ENCODE measurements at regions not wholly inside any gene's neighbourhood (a gene's known extent, or its start where the extent isn't known, plus 50 kb on each side); places are given as distances from the start of the nearest gene placed in this dataset.

DNA sequence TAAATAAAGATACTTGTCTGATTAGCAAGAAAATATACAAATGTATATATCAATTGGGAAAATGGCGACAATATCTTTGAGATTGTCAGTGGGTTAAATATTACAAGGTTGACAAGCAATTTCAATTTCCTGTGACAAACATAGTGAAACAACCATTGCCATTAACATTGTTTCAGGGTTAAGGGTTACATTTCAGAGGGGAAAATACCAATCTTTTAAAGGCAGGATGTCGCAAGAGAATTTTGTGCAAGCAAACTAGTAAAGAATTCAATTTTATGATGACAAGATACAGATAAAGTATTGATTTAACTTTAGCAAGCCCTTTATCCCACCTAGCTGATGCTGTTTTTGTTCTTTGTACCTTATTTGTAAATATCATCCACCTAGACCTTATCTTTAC lies 305.8 kb upstream of the GRIA3 start:
- no peak for TF ChIP-seq TAF1 (IDR thresholded peaks at IDR 0.05; ENCODE audit: borderline replicate concordance, insufficient read depth, low read length)
- no peak for TF ChIP-seq SIN3A (IDR thresholded peaks at IDR 0.05; ENCODE audit: borderline replicate concordance, insufficient read depth, low read length)
- TF ChIP-seq, protein P1, sequence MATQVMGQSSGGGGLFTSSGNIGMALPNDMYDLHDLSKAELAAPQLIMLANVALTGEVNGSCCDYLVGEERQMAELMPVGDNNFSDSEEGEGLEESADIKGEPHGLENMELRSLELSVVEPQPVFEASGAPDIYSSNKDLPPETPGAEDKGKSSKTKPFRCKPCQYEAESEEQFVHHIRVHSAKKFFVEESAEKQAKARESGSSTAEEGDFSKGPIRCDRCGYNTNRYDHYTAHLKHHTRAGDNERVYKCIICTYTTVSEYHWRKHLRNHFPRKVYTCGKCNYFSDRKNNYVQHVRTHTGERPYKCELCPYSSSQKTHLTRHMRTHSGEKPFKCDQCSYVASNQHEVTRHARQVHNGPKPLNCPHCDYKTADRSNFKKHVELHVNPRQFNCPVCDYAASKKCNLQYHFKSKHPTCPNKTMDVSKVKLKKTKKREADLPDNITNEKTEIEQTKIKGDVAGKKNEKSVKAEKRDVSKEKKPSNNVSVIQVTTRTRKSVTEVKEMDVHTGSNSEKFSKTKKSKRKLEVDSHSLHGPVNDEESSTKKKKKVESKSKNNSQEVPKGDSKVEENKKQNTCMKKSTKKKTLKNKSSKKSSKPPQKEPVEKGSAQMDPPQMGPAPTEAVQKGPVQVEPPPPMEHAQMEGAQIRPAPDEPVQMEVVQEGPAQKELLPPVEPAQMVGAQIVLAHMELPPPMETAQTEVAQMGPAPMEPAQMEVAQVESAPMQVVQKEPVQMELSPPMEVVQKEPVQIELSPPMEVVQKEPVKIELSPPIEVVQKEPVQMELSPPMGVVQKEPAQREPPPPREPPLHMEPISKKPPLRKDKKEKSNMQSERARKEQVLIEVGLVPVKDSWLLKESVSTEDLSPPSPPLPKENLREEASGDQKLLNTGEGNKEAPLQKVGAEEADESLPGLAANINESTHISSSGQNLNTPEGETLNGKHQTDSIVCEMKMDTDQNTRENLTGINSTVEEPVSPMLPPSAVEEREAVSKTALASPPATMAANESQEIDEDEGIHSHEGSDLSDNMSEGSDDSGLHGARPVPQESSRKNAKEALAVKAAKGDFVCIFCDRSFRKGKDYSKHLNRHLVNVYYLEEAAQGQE (IDR thresholded peaks at IDR 0.05; ENCODE audit: insufficient read depth in 1 of 2, low read depth in 2 of 2, low read length in 2 of 2) = no peak
- no peak for TF ChIP-seq POLR2AphosphoS5 (IDR thresholded peaks at IDR 0.05; ENCODE audit: low read depth, low read length)
- no peak for TF ChIP-seq FOXP2 (optimal IDR thresholded peaks at IDR 0.05; ENCODE audit: borderline replicate concordance, extremely low read depth, extremely low read length, insufficient read depth)

DNA sequence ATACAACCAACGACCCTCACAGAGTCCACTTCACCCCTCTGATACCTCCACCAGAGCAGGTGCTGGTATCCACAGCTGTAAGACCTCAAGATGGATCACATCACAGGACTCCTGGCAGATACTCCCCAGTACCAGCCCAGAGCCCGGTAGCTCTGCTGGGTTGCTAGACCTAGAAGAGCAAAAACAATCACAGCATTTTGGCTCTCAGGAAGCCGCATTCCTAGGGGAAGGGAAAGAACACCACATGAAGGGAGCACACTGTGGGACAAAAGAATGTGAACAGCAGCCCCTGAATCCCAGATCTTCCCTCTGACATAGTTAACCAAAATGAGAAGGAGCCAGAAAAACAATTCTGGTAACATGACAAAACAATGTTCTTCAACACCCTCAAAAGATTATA lies 303.1 kb upstream of the GRIA3 start:
- no peak for TF ChIP-seq POLR2AphosphoS5 (IDR thresholded peaks at IDR 0.05; ENCODE audit: low read depth, low read length)
- no peak for TF ChIP-seq SIN3A (IDR thresholded peaks at IDR 0.05; ENCODE audit: borderline replicate concordance, insufficient read depth, low read length)
- TF ChIP-seq, protein P1 (IDR thresholded peaks at IDR 0.05; ENCODE audit: insufficient read depth in 1 of 2, low read depth in 2 of 2, low read length in 2 of 2) = no peak
- TF ChIP-seq TAF1 (IDR thresholded peaks at IDR 0.05; ENCODE audit: borderline replicate concordance, insufficient read depth, low read length) = no peak
- TF ChIP-seq FOXP2 (optimal IDR thresholded peaks at IDR 0.05; ENCODE audit: borderline replicate concordance, extremely low read depth, extremely low read length, insufficient read depth) = no peak

DNA sequence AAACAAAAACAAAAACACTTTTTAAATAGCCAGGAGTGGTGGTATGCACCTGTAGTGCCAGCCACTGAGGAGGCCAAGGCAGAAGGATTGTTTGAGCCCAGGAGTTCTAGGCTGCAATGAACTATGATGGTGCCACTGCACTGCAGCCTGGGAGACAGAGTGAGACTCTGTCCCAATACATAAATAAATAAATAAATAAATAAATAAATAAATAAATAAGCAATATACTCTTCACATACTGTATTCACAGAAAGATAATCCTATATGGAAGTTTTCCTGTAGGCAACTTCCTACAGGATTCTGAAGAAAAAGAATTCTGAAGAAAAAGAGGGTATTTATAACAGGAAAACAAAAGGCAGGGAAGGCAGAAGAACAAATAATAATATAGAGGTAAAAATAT lies 293.3 kb upstream of the GRIA3 start:
- no peak for TF ChIP-seq TAF1 (IDR thresholded peaks at IDR 0.05; ENCODE audit: borderline replicate concordance, insufficient read depth, low read length)
- TF ChIP-seq FOXP2 (optimal IDR thresholded peaks at IDR 0.05; ENCODE audit: borderline replicate concordance, extremely low read depth, extremely low read length, insufficient read depth) = no peak
- TF ChIP-seq POLR2AphosphoS5 (IDR thresholded peaks at IDR 0.05; ENCODE audit: low read depth, low read length) = no peak
- no peak for TF ChIP-seq SIN3A (IDR thresholded peaks at IDR 0.05; ENCODE audit: borderline replicate concordance, insufficient read depth, low read length)
- TF ChIP-seq, protein P1 (IDR thresholded peaks at IDR 0.05; ENCODE audit: insufficient read depth in 1 of 2, low read depth in 2 of 2, low read length in 2 of 2) = no peak

DNA sequence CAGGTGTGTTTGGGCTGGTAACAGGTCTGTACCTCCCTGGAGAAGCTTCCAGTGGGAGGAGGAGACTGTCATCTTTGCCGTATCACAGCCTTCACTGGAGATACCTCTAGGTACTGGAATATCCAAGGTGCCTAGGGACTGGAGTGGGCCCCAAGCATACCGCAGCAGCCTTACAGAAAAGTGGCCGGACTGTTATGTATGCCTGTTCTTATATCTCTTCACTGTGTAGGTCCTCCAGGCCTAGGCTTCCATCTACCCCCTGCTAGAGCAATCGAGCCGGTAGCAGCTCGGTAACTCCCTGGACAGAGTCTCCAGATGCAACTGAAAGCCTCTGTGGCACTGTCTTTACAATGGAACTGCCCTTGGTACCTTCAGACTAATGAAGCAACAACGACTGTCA lies 277.4 kb upstream of the GRIA3 start:
- TF ChIP-seq, protein P1 (IDR thresholded peaks at IDR 0.05; ENCODE audit: insufficient read depth in 1 of 2, low read depth in 2 of 2, low read length in 2 of 2) = no peak
- TF ChIP-seq FOXP2 (optimal IDR thresholded peaks at IDR 0.05; ENCODE audit: borderline replicate concordance, extremely low read depth, extremely low read length, insufficient read depth) (no peak), TAF1 (IDR thresholded peaks at IDR 0.05; ENCODE audit: borderline replicate concordance, insufficient read depth, low read length) (no peak), SIN3A (IDR thresholded peaks at IDR 0.05; ENCODE audit: borderline replicate concordance, insufficient read depth, low read length) (no peak), POLR2AphosphoS5 (IDR thresholded peaks at IDR 0.05; ENCODE audit: low read depth, low read length) (no peak)

DNA sequence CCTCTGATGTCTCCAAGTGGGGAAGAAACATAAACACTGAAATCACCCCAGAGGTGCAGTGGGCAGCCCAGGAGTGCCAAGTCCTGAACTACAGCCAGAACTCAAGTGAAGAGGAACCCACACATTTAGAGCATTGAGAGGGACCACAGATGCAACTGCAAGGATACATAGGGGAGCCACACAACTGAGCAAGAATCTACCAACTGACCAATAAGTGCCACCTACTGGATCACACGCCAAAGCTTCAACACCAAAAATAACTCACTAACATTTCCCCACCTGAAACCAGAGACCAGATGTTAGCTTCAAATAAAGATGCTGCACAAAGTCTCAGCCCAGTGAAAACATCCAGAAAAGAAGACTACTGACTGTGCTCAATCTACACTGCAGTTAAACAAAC lies 276.7 kb upstream of the GRIA3 start:
- TF ChIP-seq TAF1 (IDR thresholded peaks at IDR 0.05; ENCODE audit: borderline replicate concordance, insufficient read depth, low read length) = no peak
- TF ChIP-seq, protein P1 (IDR thresholded peaks at IDR 0.05; ENCODE audit: insufficient read depth in 1 of 2, low read depth in 2 of 2, low read length in 2 of 2) = no peak
- no peak for TF ChIP-seq POLR2AphosphoS5 (IDR thresholded peaks at IDR 0.05; ENCODE audit: low read depth, low read length)
- TF ChIP-seq FOXP2 (optimal IDR thresholded peaks at IDR 0.05; ENCODE audit: borderline replicate concordance, extremely low read depth, extremely low read length, insufficient read depth) = no peak
- TF ChIP-seq SIN3A (IDR thresholded peaks at IDR 0.05; ENCODE audit: borderline replicate concordance, insufficient read depth, low read length) = no peak

All from PFSK-1 (cell line).